Peyer's patch (tissue), 4 donors: ENCODE measurements at regions not wholly inside any gene's neighbourhood (a gene's known extent, or its start where the extent isn't known, plus 50 kb on each side); places are given as distances from the start of the nearest gene placed in this dataset.

ENCODE experiments used
- CTCF ChIP-seq, 6 experiments: fragments of 450-650 bp in 4 of 6; fragments of 200-600 bp in 2 of 6; sonication (generic) in 1 of 6; IDR thresholded peaks; one replicate each; pipeline ENCODE4 v1.5.1; 2017 to 2019; ENCODE audit warnings: antibody characterized with exemption in 6 of 6, mild to moderate bottlenecking in 3 of 6, moderate library complexity in 1 of 6
- POLR2A ChIP-seq, 2 donors: fragments of 450-650 bp; IDR thresholded peaks; one replicate each; pipeline ENCODE4 v1.5.1; 2017; ENCODE audit warnings: antibody characterized with exemption in 2 of 2, mild to moderate bottlenecking in 2 of 2, moderate library complexity in 2 of 2

GRCh38 chr1:67607699-67608098 is 77.3 kb upstream of the GADD45A start:
- TF ChIP-seq CTCF (IDR thresholded peaks at IDR 0.05), result no peak
- no peak for TF ChIP-seq POLR2A (IDR thresholded peaks at IDR 0.05)
